Amniotic stem cell (primary cell): ENCODE measurements at regions not wholly inside any gene's neighbourhood (a gene's known extent, or its start where the extent isn't known, plus 50 kb on each side); places are given as distances from the start of the nearest gene placed in this dataset.

ENCODE experiments used
- DNase-seq: peaks from one replicate; lab custom pipeline; 2025; lab: John Stamatoyannopoulos, UW

DNA sequence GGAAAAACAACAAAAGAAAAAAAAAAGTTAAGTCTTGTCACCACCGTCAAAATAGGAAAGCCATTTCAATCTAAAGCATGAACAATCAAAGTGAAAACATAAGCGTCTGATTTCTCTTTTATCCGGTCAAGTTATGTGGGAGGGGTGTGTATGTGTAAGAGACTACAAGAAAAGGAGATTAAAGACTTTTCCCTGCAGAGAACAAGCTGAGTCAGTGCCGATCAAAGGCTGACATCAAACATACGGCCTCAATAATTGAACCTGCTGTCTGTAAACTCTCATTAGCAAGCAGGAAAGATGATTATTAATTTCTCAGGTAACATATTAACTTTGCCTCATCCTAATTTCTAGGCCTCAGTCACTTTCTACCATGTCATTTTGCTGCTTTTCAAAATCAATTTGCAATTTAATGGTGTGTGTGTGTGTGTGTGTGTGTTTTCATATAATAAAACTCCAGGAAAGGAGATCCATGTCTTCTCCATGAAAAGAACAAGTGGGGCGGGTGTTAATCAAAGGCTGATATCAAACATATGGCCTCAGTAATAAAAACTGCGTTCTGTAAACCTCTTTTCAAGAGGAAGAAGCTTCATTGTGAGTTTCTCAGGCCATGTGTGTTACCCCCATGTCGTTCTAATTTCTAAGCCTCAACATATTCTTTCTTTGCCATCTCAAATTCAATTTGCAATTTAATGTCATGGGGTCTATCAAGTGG, 649.1 kb upstream of the SORCS1 start:
- no peak for DNase-seq

DNA sequence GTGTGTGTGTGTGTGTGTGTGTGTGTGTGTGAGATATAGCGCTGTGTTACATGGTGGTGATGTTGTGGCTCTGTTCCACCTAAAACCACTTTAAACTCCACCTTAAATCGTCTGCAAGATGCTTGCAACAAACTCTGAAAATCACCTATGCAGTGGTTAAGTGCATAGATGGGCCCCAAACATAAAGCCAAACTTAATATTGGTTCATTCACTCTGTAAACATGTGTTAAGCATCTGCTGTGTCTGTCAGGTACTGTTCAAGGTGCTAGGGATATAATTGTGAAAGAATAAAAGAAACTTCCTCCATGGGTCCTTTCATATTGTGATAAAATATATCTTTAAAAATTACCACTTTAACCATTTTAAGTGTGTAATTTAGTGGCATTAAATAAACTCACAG, 645.4 kb upstream of the SORCS1 start:
- DNase-seq = no peak

DNA sequence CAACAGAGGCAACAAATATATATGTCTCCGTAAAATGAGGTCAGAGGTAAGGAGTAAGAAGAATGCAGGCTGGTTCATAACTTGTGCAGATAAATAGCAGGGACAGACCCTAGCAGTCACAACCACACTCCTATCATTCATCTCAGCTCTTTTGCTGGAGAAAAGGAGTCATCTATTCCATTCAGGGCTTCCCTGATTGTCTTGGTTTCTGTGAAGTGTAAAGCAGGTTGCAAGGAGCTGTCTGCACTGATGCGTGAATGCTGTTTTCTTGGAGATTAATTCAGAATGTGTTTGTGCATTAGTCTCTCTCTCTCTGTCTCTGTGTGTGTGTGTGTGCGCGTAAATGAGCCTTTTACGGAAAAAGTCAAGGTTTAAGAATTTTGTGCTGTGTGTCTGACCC, 643.3 kb upstream of the SORCS1 start:
- no peak for DNase-seq

DNA sequence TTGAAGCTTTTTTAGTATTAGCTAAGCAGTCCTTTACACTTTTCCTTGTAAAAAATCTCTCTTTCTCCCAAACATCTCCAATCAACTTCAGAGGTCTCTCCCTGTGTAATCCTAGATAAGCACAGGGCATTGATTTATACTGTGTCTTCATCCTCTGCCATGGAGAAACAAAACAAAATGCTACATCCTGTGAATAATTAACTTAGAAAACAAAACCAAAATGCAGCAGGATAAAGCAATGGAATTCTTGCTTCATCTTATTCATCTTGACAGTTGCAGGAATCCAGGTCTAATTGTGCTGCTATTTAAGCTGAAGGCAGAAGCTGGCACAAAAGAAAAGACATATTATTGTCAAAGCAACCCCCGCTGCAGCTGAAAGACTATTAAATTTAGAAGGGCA, 641.5 kb upstream of the SORCS1 start:
- DNase-seq = no peak

DNA sequence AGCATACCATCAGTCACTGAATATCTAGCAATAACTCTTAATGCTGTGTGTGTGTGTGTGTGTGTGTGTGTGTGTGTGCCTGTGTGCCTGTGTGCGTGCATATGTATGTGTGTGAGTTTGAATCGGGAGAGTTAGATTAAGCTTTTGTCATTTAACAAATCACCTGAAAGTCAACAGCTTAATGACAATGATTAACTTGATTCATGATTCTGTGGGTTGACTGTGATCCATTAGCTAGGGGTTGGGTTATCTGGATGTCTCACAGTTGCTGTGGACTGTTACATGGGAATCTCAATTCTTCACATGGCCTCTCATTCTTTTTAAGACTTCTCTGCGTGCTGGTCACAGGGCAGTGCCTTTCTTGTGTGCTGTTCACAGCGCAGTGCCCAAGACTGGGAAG, 639.0 kb upstream of the SORCS1 start:
- no peak for DNase-seq

DNA sequence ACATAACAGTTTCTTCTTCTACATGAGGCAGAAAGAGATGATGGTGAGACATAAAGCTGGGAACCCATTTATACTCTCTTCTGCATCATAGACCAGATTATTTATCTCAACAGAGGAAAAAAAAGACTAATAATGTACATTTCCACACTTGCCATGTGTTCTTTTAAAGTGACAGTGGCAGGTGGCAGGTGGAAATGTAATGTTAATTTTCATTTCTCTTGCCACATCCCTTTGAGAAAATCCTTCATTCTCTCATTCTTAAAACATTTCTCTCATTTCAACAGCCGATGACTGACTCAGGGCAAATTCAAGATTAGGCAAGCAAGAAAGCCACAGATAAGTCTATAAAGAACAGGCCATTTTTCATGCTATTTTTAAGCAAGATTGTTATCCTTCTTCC, 635.6 kb upstream of the SORCS1 start:
- DNase-seq = no peak

DNA sequence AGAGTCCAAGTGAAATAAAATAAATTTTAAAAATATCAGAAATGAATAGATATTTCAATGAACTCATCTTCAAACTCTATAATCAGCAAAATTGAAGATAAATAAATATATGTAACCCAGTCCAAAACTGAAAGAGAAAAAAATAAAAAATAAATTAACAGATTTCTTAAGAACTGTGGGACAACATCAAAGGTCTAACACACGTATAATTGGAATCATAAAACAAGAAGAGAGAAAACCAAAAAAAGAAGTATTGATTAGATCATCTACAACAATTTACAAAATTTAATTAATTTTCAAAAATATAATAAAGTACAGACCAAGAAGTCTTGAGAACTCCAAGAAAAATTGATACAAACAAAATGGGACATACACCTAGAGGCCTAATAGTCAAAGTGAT, 625.8 kb upstream of the SORCS1 start:
- no peak for DNase-seq

DNA sequence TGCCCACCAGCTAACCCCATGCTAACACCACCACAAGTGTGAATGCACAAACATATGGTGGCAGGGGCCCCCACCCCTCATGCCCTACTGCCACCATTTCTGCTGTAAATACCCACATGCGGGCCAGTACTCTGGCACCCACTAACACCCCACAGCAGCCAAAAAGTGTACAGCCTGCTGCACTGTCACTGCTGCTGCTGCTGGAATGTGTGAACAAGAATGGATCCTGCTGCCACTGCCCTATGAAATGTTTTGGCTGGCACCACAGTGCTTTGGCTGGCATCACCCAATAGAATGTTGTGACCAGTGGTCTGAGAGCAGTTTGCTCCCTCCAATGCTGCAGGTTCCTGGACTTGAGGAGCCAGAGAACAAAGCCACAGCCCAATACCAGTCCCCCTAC, 606.6 kb upstream of the SORCS1 start:
- no peak for DNase-seq

DNA sequence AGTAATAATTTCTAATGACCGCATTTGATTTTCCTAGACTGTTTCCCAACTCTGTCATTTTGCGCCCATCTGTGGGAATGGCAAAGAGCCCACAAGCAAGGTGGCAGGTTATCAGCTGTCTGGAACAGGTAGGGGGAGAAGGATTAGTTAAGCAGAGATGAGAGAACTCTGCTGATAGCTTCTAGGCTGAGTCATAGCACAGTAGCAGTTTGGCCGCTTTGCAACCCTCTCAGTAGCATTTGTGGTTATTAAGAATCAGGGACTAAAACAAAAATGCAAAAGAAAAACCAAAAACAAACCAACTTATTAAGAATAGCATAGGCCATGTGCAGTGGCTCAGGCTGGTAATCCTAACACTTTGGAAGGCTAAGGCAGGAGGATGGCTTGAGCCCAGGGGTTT, 602.7 kb upstream of the SORCS1 start:
- DNase-seq = no peak

DNA sequence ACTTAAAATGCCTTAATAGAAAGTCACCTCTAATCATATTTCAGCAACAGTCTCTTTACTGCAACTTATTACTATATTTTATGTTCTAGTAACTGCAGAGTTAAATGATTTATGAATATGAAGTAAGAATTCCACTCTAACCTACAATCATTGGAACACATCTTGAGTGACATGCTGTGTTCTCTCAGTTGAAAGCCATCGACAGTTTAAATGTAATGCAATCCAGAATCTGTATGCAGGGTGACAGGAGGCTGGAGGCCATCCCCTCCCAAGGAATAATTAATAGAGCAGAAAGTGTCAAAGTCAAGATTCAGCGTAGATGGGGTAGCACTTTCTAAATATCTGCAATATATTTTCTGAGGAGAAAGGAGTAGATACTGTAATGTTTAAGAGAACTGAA, 590.3 kb upstream of the SORCS1 start:
- no peak for DNase-seq

DNA sequence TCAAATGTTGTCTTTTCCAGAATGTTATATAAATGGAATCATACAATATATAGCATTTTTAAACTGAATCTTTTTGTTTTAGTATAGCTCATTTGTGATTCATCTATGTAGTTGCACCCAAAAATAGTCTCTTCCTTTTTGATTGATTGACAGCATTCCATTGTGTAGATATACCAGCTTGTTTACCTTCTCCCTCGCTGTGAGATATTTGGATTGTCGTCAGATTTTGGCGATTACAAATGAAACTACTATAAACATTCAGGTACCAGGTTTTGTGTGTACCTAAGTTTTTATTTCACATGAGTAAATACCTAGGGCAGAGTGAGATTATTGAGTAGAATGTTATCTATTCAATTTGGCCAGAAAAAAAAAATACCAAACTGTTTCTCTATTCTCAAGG, 584.7 kb upstream of the SORCS1 start:
- DNase-seq = no peak

DNA sequence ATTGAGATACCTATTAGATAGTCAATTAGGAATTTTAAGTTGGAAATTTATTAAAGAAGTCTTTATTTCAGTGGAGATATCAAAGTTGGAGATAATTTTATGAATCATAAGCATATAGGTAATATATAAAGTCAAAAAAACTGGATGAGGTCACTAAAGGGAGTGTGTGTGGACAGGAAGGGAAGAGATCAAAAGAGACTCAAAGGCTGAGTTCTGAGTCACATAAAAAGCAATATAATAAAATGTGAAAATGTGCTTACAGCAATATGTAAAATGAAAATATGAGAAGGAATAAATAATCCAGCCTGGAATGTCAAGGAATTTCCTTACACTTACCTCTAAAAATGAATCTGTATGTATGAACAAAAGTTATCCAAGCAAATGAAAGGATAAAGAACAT, 583.3 kb upstream of the SORCS1 start:
- no peak for DNase-seq

DNA sequence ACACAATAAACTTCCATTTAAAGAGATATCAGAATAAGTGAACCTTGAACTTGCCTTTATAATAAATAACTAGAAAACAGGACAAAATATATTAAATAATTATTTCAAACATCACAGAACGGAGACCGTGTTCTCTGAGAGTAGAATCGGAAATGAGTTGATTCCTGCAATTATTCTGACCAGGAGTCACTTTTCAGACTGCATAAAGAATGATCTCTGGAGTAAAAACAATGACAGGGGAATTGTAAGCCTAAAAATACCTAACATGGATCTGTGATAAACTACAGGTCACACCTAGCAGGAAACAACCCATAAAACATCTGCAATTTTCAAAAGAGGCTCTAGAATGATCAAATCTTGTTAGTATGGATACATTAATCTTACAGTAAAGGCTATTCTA, 577.5 kb upstream of the SORCS1 start:
- no peak for DNase-seq

DNA sequence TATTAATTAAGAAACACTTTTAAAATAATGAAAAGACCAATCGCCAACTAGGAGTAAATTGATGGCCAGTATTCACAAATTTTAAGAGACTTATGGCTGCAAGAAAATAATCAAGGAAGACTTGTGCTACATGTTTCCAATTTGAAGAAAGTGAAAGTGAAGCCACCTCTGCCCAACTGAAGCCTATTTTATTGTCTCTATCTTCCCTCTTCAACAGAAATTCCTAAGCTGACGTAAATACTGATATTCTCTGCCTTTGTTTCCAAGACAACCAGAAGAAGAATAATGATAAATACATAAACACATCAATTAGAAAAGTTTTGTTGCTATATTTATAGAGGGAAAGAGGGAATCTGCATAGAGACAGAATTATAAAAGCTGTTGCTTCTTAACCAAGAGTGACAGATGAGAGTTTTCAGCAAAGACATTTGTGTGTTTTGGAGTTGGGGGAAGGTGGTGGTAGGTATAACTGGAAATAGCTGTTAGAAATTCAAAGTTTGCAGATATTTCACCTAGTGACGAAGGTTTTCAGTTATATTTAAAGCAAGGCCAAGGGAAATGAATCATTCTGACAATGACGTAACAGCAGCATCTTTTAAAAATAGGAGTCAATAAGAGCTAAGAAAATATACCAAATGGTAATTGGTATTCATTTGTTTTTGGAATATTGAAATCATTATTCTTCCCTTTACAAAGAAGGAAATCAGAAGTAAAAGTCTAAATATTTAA, 576.6 kb upstream of the SORCS1 start:
- no peak for DNase-seq

DNA sequence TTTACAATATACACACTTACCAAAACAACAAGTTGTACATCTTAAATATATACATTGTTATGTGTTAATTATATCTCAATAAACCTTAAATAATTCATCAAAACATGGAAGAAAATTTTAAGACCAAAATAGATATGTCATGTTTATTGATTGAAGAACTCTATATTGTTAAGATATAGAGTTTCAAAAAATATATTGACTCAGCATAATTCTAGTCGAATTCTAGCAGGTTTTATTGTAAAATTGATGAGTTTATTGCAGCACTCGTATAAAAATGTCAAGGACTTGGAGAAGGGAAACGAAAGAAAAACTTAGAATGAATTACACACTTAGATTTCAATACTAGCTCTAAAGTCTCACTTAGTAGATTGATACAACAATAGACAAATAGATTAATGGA, 575.4 kb upstream of the SORCS1 start:
- DNase-seq = no peak

DNA sequence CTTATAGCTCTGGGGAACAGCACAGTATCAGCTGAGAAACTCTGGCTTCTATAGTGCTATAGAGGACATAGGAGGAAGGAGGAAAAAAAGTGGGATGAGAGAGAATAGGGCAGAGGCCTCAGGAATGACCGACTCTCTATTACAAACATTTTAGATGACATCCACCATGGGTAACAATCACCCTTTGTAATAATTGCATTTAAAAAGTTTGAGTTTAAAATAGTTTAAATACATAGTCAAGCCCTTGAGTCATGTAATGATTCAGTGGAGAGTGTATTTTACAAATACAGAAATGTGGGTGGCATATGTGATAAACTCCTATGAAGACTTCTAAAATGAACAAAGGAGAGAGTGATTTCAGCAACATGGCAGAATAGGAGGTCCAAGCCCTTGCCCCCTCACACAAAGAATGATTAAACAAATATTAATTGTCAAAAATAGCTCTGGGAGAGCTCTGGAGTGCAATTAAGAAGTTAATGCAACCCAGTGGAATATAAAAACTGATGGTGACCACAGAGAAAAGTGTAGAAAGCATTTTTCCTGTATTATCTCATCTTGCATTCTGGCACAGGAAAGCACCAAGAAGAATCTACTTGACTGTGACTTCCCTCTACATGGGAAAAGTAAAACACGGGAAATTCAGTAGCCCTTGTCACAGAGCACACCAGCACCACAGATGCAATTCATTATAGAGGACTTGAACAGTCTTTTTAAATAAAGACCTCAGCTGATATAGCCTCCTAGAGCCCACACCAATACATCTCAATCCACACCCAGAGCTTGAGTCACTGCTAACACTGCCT, 569.0 kb upstream of the SORCS1 start:
- no peak for DNase-seq

DNA sequence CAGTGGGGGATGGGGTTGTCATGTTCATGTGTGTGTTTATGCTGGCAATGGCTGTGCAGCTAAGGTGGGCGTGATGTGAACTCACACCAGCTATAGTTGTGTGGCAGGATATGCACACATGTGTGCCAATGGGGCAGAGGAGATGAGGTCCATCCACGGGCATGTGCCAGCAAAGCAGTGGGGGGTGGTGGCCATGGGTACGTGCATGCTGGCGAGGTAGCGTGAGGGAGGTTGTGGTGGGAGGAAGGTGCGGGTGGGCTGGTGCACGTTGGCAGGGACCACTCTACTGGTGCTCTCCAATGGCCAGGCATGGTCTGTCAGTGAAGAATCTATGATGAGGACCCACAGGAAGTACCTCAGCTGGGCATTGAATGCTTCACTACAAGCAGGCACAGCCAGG, 567.5 kb upstream of the SORCS1 start:
- no peak for DNase-seq

DNA sequence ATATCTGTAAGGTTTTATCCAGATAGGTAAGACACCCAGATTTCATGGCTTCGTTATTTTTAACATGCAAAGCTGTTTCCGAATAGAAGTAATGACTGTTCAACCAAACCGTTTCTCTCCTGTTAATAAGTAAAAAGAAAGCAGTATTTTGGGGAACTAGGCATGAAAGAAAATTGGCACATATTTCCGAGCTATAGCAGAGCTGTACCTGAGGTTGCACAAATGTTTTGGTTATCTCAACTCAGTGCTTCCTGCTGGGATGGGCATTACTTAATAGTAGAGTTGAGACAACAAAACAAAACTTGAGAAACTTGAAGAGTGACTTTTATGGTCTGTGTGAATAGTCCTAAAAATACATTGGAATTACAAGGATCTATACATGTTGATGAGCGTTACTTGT, 564.3 kb upstream of the SORCS1 start:
- no peak for DNase-seq

DNA sequence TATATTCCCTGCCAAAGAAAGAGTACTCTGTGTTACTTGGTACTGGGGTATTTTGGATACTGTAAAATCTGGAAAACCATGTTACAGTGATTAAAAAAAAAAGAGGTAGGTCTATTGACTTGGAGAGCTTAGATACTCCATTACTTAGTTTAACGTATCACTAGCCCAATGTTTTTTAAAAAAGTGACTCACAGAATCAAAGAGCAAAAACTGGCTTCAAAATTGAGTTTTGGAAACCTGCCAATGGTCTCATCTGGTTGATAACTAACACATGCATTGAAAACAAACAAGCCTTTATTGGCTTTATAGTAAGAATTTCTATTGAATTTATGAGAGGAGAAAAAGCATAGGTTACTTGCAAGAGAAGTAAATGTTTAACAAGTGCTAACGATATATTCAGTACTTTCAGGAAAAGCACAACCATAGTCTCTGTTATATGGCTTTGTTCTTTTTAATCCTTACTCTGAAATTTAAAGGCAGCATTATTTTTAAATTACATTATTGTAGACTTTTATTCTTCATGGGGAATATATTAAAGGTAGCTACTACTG, 563.3 kb upstream of the SORCS1 start:
- DNase-seq = no peak

DNA sequence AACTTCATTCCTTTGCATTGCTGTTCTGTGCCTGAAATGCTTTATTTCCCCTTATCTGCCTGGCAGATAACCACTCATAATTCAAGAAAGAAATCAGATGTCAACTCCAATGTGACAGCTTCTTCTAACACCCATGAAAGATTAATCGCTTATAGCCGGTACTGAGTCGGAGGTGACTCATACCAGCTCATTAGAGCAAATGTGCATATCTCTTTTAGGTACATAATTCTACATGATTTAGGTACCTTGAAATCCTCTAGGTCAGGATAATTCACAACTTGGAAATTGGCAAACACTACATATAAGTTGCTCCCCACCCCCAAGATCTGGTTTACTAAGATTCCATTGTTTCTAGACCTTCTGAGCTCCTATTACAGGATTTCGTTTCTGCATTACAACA, 554.4 kb upstream of the SORCS1 start:
- DNase-seq = no peak

DNA sequence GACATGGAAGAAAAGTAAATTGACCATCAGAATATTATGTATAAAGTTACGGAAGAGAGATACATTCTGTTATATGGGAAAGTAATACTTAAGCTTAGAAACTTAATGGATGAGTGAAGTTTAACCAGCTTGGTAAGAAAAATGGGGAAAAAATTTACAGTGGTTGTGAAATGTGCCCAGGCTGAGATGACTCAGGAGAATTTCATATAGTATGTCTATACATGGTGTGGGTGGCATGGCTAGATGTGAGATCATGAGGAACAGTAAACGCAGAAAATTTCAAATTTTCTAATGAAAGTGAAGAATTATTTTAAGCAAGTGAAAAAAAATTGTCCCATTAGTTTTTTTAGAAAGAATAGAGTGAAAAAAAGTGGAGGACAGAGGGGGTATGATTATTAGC, 552.5 kb upstream of the SORCS1 start:
- DNase-seq = no peak

DNA sequence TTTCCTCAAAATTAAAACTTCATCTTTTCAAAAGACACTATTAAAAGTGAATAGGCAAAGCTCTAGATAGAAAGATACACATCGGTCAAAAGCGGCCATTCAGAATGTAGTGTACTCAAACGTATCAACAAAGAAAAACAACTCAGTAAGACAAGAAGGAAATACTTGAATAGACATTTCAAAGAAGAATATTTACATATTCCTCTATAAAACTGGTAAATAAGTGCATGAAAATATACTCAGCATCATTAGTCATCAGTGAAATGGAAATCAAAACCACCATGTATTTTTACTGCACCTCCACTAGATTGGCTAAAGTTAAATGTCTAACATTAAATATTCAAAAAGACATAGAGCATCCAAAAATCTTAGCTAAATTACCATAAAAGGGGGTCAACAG, 551.1 kb upstream of the SORCS1 start:
- DNase-seq = no peak

DNA sequence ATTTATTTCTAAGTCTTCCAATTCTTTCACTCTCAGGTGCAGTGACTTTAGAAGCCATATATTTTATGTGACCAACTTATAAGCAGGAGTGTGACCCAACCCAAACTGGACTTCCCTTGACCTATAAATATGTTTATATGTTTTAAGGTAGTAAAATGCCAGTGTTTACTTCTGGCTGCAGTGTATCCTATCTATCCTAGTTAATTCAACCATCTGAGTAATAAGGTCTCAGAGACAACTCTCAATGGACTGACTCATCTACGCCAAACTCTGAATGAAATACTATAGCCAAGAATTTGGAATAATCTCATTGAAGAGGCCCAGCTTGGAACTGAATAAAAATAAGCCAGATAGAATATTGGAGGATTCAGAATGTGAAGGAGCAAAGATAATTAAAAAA, 544.5 kb upstream of the SORCS1 start:
- DNase-seq = no peak
